Hematopoietic multipotent progenitor cell treated with erythropoietin and hydrocortisone succinate and interleukin-3 and kit ligand, for 4 days (in vitro differentiated cells): ENCODE measurements at regions not wholly inside any gene's neighbourhood (a gene's known extent, or its start where the extent isn't known, plus 50 kb on each side); places are given as distances from the start of the nearest gene placed in this dataset.

Source experiments
- DNase-seq: peaks from one replicate; pipeline ENCODE4 v3.0.0-alpha.2; 2015

GRCh38 chr6:78398292-78398691 lies 469.1 kb upstream of the IRAK1BP1 start:
- no peak for DNase-seq

DNA sequence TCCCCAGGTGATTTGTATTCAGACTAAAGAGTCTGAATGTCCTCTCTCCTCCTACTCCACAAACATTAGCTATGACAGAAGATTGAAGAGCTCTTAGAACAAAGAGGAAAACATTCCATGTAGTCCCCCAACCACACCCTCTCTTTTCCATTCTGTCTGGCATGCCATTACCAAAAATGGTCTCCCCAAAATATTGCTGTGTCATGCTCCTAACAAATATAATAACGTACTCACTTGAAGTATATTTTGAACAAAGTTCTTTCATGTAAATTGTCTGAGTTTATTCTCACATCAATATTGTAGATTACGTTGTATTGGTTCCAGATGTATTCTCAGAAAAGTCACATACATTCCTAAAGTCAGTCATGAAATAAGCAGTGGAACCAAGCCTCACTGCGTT lies 467.3 kb upstream of the IRAK1BP1 start:
- DNase-seq, result no peak

DNA sequence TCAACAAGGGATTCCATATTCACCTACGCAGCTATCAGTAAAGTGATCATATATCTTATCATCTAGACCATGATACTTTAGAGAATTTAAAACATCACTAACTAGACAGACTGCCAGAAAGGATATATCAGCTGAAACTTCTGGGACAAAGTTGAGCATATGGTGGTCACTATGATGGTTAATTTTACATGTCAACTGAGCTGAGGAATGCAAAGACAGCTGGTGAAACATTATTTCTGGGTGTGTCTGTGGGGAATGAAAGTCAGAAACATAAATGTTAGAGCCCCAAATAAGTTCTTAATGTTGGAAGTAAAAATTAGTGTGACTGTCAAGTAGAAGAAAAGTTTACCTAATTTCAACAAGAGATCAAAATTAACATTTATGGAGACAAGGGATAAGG lies 440.0 kb upstream of the IRAK1BP1 start:
- DNase-seq, result no peak

GRCh38 chr6:78430521-78430920 lies 436.8 kb upstream of the IRAK1BP1 start:
- DNase-seq, result no peak

DNA sequence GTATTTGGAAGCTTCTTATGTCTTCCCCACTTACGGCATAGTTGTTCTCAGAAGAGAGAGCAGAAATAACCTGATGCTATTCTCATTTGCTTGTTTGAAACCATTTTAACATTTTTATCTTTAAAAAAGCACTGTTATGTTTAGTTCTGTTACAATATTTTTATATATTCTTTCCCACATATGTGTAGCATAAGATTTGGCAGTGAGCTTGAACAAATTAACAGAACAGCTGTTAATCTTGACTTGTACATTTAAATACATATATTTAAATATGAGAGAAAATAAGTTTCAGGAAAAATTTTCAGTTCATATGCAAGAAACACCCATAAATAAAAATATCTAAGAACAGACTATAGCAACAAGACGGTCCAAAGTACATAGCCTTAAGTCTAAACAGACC lies 431.7 kb upstream of the IRAK1BP1 start:
- DNase-seq, result no peak

- DNase-seq, result peak; percentile 2
These were observed 431.0 kb upstream of the IRAK1BP1 start for GRCh38 chr6:78436335-78436734.

DNA sequence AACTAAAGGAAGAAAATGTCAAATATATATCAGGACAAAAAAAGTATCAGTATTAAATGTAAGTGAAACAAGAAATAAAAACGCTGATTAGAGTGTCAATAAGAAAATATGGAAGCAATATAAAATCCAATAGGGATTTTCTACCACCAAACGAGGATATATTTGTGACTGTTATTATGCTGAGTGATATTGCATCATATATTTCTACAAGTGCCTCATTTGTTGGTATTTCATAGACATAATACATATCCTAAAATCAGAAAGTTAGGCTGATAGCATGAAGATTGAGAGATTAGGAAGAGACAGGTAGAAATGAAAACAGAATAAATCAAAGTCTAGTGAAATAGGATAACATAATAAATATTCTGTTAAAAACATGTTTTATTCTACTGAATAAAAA lies 429.2 kb upstream of the IRAK1BP1 start:
- DNase-seq, result no peak

GRCh38 chr6:78460711-78461110 lies 406.6 kb upstream of the IRAK1BP1 start:
- no peak for DNase-seq

DNA sequence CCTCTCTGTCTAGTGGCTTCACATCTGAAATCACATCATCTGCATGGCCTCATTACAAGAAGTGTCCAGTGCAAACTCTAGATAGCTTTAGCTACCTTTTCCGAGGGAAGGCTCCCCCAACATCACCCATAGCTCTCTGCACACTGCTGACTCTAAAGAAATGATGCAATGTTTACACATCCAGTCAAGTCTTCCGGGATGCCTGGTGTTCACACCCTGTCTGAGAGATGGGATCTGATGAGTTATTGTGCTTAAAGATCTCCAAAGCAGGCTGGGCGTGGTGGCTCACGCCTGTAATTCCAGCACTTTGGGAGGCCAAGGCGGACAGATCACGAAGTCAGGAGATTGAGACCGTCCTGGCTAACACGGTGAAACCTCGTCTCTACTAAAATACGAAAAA lies 404.6 kb upstream of the IRAK1BP1 start:
- DNase-seq, result no peak

- no peak for DNase-seq
These were observed 402.2 kb upstream of the IRAK1BP1 start for GRCh38 chr6:78465059-78465634.

- DNase-seq, result no peak
These were observed 390.8 kb upstream of the IRAK1BP1 start for GRCh38 chr6:78476561-78476960.

GRCh38 chr6:78482801-78483552 lies 384.4 kb upstream of the IRAK1BP1 start:
- no peak for DNase-seq

DNA sequence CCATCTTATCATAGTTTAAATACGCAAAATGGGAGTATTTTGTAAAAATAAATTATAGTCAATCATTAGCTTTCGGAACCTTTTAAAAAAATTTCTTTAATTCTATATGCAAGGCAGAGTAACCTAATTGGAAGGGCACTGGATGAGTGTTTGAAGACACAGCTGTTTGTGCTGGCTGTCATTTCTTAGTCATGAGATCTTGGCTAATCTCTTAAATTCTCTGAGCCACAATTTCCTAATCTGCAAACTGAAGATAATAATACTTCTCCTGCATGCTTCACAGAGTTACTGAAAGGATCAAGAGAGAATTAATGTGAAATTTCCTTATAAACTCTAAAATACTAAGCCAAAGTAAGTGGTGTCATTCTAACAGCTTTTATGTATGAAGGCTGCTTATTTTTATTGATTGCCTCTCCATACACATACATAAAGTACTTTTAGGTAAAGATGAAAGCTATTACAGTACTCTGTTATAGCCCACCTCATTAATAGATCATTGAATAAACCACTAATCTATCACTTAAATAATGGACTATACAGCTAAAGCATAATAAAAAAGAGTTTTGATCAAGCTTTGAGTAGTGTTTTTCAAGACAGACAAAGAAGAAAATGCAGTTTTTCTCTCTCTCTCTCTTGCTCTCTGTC lies 383.7 kb upstream of the IRAK1BP1 start:
- DNase-seq, result no peak

DNA sequence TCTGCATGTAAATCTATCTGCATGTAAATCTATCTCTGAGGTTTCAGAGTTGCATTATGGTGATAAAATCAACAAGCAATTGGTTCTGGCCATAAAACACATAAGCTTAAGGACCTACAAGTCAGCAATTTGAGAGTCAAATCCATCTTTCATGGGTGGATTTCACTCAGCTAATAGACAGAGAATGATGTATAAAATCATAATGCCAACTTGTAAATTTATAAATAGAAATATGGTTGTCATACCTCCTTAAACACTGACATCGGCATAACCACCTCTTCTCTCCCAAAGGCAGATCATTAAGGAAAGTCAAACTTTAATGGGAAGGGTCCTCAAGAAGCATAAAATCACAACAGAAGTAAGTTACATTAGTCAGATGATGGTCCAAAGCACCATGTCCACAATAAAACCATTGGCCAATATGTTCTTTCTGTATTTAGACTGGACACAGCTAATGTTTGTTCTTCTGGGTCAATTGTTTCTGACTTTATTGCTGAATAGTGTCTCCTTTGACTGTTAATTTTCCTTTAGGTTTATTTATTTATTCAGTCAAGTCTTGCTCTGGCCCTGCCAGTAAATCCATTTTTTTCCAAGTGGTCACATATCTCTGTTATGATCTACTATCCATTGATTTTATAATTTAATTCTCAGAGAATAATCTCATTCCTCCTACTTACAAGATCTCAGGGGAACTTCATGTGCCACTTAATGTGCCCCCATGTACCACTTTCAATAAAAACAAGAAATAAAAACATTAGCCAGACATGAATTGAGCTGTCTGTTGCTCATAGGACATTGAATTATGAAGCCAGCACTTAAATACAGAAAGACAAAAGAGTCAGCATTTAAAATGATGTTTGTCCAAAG lies 382.9 kb upstream of the IRAK1BP1 start:
- no peak for DNase-seq

DNA sequence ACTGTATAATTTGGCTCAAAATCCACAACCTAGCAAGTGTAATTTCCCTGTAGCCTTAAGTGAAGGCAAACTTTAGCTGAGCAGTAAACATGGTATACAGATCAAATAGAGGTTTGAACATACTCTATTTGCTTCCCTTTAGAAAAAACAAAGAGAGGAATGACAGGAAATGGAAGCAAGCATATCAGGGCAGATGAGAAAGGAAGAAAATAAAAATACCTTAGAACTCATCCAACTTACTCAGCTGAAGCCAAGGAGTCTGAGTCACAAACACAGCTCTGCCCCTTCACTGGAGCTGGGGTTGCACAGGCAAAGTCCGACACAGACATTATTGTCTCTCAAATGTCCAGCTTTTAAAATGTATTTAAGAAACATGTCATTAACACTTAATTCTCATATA lies 379.9 kb upstream of the IRAK1BP1 start:
- no peak for DNase-seq

DNA sequence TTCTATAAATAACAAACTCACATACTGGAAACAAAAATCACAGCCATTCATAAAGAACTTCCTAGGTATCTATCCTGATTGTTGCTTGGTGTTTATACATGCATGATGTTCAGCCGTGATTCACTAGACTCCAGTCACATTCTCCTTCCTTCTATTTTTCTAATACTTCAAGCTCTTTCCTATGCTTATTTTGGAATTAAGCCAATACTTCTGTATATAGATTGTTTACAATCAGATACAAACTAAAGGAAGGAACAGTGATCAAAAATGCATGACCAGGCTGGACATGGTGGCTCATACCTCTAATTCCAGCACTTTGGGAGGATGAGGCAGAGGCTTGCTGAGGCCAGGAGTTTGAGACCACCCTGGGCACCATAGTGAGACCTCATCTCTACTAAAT lies 377.5 kb upstream of the IRAK1BP1 start:
- DNase-seq, result no peak

DNA sequence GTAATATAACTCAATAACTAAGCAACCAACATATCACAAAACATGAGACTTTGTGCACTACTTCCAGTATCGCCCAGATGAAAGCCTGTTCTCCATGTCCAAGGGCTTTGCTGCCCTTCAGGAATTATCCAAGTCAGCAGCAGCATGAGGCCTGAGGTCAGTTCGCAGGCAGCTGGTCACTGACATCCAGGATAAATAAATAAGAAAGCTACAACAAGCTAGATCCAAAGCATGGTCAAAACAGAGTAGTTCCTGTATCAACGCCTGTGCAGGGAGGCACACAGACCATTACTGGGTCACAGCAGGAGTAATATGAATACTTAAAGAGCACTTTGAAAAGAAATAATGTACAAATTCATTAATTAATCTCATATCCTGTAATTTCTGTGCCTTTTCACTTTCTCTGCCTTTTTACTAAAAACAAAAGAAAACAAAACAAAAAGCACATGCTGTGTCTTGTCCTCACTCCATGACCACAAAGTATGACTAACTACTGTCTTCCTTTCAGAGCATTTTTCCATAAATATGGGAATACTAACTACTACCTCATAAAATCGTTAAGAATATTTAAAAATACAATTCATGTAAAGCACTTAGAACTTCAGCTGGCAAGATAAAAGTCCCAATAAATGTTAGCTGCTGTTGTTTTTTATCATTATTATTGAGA lies 374.9 kb upstream of the IRAK1BP1 start:
- no peak for DNase-seq

DNA sequence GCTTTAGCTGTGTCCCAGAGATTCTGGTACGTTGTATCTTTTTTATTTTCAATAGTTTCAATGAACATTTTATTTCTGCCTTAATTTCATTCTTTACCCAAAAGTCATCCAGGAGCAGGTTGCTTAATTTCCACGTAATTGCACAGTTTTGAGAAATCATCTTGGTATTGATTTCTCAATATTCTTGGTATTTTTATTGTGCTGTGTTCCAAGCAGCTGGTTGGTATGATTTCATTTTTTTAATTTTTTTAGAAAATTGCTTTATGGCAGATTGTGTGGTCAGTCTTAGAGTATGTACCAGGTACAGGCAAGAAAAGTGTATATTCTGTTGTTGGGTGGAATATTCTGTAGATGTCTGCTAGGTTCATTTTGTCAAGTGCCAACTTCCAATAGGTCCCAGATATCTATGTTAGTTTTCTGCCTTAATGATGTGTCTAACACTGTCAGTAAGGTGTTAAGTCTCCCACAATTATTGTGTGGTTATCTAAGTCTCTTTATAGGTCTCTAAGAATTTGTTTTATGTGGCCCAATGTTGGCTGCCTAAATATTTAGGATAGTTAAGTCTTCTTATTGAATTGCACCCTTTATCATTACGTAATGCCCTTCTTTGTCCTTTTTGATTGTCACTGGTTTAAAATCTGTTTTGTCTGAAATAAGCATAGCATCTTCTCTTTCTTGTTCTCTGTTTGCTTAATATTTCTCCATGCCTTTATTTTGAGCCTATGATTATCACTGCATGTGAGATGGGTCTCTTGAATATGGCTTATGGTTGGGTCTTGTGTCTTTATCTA lies 366.9 kb upstream of the IRAK1BP1 start:
- no peak for DNase-seq

GRCh38 chr6:78502386-78502887 lies 364.9 kb upstream of the IRAK1BP1 start:
- DNase-seq, result no peak

GRCh38 chr6:78505178-78505577 lies 362.2 kb upstream of the IRAK1BP1 start:
- DNase-seq, result no peak

- DNase-seq, result no peak
These were observed 356.3 kb upstream of the IRAK1BP1 start for GRCh38 chr6:78511009-78511408.

GRCh38 chr6:78513856-78514255 lies 353.5 kb upstream of the IRAK1BP1 start:
- peak; percentile 11 for DNase-seq
